GM12892 (cell line): ENCODE measurements at regions not wholly inside any gene's neighbourhood (a gene's known extent, or its start where the extent isn't known, plus 50 kb on each side); places are given as distances from the start of the nearest gene placed in this dataset.

Experiments used
- DNase-seq: peaks from one replicate; pipeline ENCODE4 v3.0.0; 2011; ENCODE audit not compliant: insufficient read length
- FAIRE-seq: peaks from 2 replicates; lab custom pipeline; 2011; peaks lifted over from hg19 to GRCh38; lab: Jason Lieb, UNC
- POLR2A ChIP-seq: IDR thresholded peaks from 2 replicates; pipeline ENCODE4 v1.6.1; 2011; ENCODE audit warnings: low read depth, low read length, control low read depth
- POLR2AphosphoS5 ChIP-seq: IDR thresholded peaks from 2 replicates; pipeline ENCODE4 v1.6.1; 2011; ENCODE audit warnings: low read depth, low read length, control low read depth
- TAF1 ChIP-seq: IDR thresholded peaks from 2 replicates; pipeline ENCODE4 v1.6.1; 2011; ENCODE audit warnings: low read depth, mild to moderate bottlenecking, control low read depth, low read length, borderline replicate concordance

DNA sequence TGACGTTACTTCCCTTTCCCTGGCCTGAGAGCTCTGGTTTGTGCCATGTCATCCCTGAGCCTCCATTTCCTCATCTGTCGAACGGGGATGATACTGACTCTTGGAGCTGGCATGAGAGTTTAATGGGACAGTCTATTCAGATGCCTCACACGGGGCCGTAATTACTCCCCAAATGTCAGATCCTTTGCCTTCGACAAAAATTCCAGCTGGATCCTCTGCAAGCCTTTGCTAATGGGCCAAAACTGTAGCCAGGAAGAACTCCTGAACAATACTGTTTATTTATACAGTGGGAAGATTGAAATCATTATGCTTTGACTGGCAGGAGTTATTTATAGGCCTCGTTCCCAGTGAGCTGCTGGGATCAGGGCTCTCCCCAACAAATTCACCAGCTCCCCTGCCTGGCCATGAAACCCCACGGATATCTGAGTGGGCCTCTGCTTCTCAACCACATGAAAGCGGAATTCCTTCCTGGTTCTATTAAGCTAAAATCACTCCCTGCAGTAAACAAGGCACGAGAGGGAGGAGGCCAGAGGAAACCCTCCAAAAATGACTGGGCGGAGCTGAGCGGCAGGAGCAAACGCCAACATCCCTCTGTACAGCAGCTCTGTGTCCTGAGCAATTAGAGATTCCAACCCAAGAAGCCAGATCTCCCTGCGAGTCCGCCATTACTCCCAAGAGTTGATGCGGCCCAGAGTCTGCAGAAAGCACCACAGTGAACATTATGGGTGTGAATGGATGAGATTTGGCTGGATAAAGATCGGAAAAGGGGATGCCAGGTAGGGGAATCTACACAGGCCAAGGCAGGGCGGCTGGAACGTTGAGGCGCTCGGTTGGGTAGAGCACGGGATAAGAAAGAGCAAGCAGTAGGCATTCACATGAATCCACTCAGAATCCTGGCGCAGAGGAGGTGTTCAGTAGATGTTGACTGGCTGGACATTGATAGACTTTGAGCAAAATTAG, 326.1 kb downstream of the BCL11B start:
- no peak for TF ChIP-seq POLR2AphosphoS5
- TF ChIP-seq TAF1, result no peak
- no peak for TF ChIP-seq POLR2A
- DNase-seq (no peak), FAIRE-seq (no peak)

- DNase-seq, result no peak
- TF ChIP-seq POLR2AphosphoS5 (no peak), POLR2A (no peak), TAF1 (no peak)
- FAIRE-seq, result no peak
Measured at GRCh38 chr14:98946940-98947339, 325.1 kb downstream of the BCL11B start.

DNA sequence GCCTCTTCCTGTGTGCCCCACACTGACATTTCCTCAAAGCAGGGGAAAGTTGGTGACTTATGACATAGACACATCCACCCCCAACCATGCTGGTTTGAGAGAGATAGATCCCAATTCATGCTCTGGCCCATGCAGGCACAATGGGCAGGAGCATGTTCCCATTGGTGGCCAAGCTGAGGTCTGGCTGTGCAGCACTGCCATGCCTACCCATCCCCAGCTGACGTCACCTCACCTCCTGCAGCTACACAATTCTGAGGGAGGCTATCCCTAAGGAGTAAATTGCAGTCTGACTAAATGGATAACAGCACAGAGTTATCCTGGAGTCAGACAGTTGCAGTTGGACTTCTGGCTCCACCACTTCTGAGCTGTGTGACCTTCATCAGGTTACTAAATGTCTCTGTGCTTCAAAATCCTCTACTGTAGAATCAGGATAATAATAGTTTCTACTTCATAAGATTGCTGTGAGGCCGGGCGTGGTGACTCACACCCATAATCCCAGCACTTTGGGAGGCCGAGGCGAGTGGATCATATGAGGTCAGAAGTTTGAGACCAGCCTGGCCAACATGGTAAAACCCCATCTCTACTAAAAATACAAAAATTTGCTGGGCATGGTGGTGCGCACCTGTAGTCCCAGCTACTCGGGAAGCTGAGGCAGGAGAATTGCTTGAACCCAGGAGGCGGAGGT, 323.9 kb downstream of the BCL11B start:
- FAIRE-seq (no peak), DNase-seq (no peak)
- no peak for TF ChIP-seq POLR2AphosphoS5

GRCh38 chr14:98949051-98949450, 322.9 kb downstream of the BCL11B start:
- no peak for DNase-seq
- TF ChIP-seq TAF1, result no peak
- TF ChIP-seq POLR2AphosphoS5, result no peak
- no peak for TF ChIP-seq POLR2A
- FAIRE-seq, result no peak

DNA sequence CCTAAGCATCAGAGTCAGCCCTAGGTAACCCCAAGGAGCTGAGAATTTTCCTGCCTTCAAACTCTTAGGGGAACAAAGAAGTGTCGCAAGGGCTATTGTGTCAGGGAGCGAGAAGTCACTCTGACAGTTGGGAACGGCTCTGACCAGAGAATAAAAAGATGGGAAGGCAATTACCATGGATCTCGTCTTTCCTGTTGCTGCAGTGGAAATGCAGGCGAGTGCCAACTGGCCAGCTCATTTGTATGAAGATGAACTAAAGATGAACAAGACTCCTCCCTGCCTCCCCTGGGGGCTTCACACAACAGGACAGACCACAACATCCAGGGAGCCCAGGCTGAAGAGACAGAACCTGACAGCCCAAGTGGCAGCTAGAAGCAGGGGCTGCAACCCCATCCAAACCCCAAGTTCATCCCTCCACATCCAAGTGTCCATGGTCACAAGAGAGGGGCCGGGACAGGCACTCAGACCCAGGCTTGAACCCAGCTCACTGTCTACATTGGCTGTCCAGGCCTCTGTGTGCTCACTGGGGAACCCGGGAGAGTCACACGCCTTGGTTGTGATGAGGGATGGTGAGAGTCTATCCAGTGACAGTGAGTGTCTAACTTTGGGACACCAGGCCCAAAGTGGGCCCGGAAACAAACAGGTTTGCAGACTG, 322.4 kb downstream of the BCL11B start:
- FAIRE-seq, result no peak
- DNase-seq, result no peak
- no peak for TF ChIP-seq POLR2AphosphoS5
- TF ChIP-seq TAF1, result no peak
- no peak for TF ChIP-seq POLR2A

GRCh38 chr14:98950353-98950895, 321.6 kb downstream of the BCL11B start:
- no peak for TF ChIP-seq POLR2AphosphoS5
- TF ChIP-seq POLR2A, result no peak
- TF ChIP-seq TAF1, result no peak
- DNase-seq (no peak), FAIRE-seq (no peak)

DNA sequence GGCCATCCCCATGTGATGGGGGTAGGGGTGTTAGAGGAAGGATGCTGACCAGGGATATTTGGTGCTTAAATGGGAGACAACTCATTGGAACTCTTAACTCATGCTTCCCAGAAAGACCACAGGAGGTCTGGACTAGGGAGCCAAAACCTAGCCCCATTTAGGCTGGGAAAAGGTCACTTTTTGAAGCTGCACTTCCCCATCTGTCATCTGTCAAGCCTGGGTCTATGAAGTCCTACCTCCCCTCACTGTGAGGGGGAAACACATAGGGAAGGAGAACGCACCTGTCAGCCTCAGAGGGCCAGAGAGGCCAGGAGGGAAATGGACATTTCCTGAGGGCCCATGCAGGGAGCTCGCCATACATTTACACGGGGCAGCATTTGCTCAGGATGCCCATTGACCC, 321.0 kb downstream of the BCL11B start:
- no peak for TF ChIP-seq POLR2AphosphoS5
- TF ChIP-seq TAF1, result no peak
- TF ChIP-seq POLR2A, result no peak
- no peak for DNase-seq
- FAIRE-seq, result no peak

GRCh38 chr14:98951521-98952152, 320.4 kb downstream of the BCL11B start:
- TF ChIP-seq POLR2AphosphoS5 (no peak), POLR2A (no peak)
- DNase-seq (no peak), FAIRE-seq (no peak)

DNA sequence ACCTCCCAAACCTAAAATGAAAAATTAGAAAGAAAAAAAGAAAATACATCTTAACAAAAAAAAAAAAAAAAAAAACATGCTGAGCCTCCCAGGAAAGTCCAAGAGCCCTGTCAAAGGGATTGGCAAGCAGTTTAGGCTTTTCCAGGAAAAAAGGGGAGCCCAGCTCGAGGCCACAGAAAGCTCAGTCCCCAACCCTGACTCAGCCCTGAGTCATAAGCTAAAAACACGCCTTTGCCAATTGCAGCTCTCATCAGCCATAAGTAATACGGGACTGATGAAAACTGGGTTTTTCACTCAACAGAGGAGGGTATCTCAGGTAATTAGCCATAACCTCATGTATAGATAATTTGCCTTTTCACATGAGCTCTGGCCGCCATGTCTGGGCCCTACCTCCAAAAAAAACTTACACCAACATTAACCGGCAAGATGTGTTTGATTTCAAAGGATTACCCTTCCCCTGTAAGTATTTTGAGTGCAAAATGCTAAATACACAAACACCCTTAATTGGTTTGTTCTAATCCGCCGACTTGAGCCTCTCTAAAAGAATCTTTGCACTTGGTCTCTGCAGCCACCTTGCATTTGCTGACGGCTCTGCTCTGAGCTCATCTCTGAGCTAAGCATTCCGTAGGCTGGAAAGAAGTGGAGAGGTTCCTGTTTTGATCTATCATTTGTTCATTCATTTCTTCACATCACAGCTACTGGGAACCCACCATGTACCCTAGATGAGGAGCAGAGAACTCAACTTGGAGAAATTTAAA, 319.2 kb downstream of the BCL11B start:
- DNase-seq, result no peak
- no peak for TF ChIP-seq POLR2A
- TF ChIP-seq TAF1, result no peak
- no peak for TF ChIP-seq POLR2AphosphoS5
- FAIRE-seq, result no peak

GRCh38 chr14:98953551-98954348, 318.2 kb downstream of the BCL11B start:
- TF ChIP-seq POLR2AphosphoS5, result no peak
- TF ChIP-seq POLR2A, result no peak
- no peak for TF ChIP-seq TAF1
- DNase-seq, result no peak
- FAIRE-seq, result no peak
